ENCODE measurements at regions not wholly inside any gene's neighbourhood (a gene's known extent, or its start where the extent isn't known, plus 50 kb on each side); places are given as distances from the start of the nearest gene placed in this dataset.
A peak's percentile ranks its signal among the peaks of the same experiment; 100 is the strongest.

GRCh38 chr14:96663491-96664067 lies 133.6 kb upstream of the VRK1 start:
- TF ChIP-seq CTCF (IDR thresholded peaks at IDR 0.05; ENCODE audit: extremely low read depth, low read depth, low read length): no peak
- H3K79me2 ChIP-seq (ENCODE audit: insufficient read depth, low read length): no peaks in the 10 kb centered on the region
- no peak overlapping the region for H3K27ac ChIP-seq (ENCODE audit: low read depth, low read length)
- no peak overlapping the region for H3K4me2 ChIP-seq (ENCODE audit: insufficient read depth, low read length)
- no peaks in the 10 kb centered on the region for H3K36me3 ChIP-seq (ENCODE audit: insufficient read depth, low read length)
- H4K20me1 ChIP-seq (ENCODE audit: insufficient read depth, low read length): no peaks in the 10 kb centered on the region
- peak; percentile 13 for DNase-seq (ENCODE audit: insufficient read length, low spot score, missing footprints)
- no peak overlapping the region for H2AFZ ChIP-seq (ENCODE audit: low read length)
- no peaks in the 10 kb centered on the region for H3K27me3 ChIP-seq (ENCODE audit: insufficient read depth, low read length)
- no peak overlapping the region for H3K4me3 ChIP-seq (ENCODE audit: insufficient read depth, low read length)
- no peaks in the 10 kb centered on the region for H3K9me3 ChIP-seq (ENCODE audit: low read depth, low read length)
- H3K4me1 ChIP-seq (ENCODE audit: insufficient read depth, low read length): no peaks in the 10 kb centered on the region

GRCh38 chr14:96666088-96666487 lies 131.1 kb upstream of the VRK1 start:
- no peaks in the 10 kb centered on the region for H3K36me3 ChIP-seq (ENCODE audit: insufficient read depth, low read length)
- H3K27ac ChIP-seq (ENCODE audit: low read depth, low read length): no peak overlapping the region
- H3K9me3 ChIP-seq (ENCODE audit: low read depth, low read length): no peaks in the 10 kb centered on the region
- no peak overlapping the region for H3K4me2 ChIP-seq (ENCODE audit: insufficient read depth, low read length)
- no peaks in the 10 kb centered on the region for H3K4me1 ChIP-seq (ENCODE audit: insufficient read depth, low read length)
- H4K20me1 ChIP-seq (ENCODE audit: insufficient read depth, low read length): no peaks in the 10 kb centered on the region
- no peak for DNase-seq (ENCODE audit: insufficient read length, low spot score, missing footprints)
- TF ChIP-seq CTCF (IDR thresholded peaks at IDR 0.05; ENCODE audit: extremely low read depth, low read depth, low read length): no peak
- no peaks in the 10 kb centered on the region for H3K79me2 ChIP-seq (ENCODE audit: insufficient read depth, low read length)
- H3K27me3 ChIP-seq (ENCODE audit: insufficient read depth, low read length): no peaks in the 10 kb centered on the region
- H3K4me3 ChIP-seq (ENCODE audit: insufficient read depth, low read length): no peak overlapping the region
- no peak overlapping the region for H2AFZ ChIP-seq (ENCODE audit: low read length)

GRCh38 chr14:96670391-96670790 lies 126.8 kb upstream of the VRK1 start:
- no peak overlapping the region for H3K4me3 ChIP-seq (ENCODE audit: insufficient read depth, low read length)
- H3K36me3 ChIP-seq (ENCODE audit: insufficient read depth, low read length): no peaks in the 10 kb centered on the region
- DNase-seq (ENCODE audit: insufficient read length, low spot score, missing footprints): no peak
- H4K20me1 ChIP-seq (ENCODE audit: insufficient read depth, low read length): no peaks in the 10 kb centered on the region
- H3K9me3 ChIP-seq (ENCODE audit: low read depth, low read length): no peaks in the 10 kb centered on the region
- TF ChIP-seq CTCF (IDR thresholded peaks at IDR 0.05; ENCODE audit: extremely low read depth, low read depth, low read length): no peak
- H2AFZ ChIP-seq (ENCODE audit: low read length): no peak overlapping the region
- H3K27me3 ChIP-seq (ENCODE audit: insufficient read depth, low read length): no peaks in the 10 kb centered on the region
- H3K4me1 ChIP-seq (ENCODE audit: insufficient read depth, low read length): no peaks in the 10 kb centered on the region
- no peaks in the 10 kb centered on the region for H3K79me2 ChIP-seq (ENCODE audit: insufficient read depth, low read length)
- H3K4me2 ChIP-seq (ENCODE audit: insufficient read depth, low read length): no peak overlapping the region
- no peak overlapping the region for H3K27ac ChIP-seq (ENCODE audit: low read depth, low read length)

DNA sequence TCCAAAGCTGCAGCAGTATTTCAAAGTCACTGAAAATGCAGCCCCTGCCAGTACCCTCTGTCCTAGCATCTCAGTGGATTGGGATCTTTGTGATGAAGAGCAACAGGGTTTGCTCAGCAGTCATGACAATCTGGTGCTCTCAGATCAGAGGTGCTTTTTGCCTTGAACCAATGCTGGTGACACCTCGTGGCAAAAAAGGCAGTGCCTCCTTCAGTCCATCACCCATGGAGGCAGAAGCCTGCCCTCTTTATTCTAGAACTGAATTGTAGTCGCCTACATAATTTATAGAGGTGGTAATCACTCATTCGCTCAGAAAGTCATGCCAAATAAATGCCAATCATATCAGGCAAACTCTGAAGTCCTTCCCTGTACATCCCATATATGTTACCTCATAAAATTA lies 126.0 kb upstream of the VRK1 start:
- H3K9me3 ChIP-seq (ENCODE audit: low read depth, low read length): no peaks in the 10 kb centered on the region
- no peaks in the 10 kb centered on the region for H3K27me3 ChIP-seq (ENCODE audit: insufficient read depth, low read length)
- no peaks in the 10 kb centered on the region for H3K4me1 ChIP-seq (ENCODE audit: insufficient read depth, low read length)
- no peak overlapping the region for H3K4me2 ChIP-seq (ENCODE audit: insufficient read depth, low read length)
- H4K20me1 ChIP-seq (ENCODE audit: insufficient read depth, low read length): no peaks in the 10 kb centered on the region
- H3K36me3 ChIP-seq (ENCODE audit: insufficient read depth, low read length): no peaks in the 10 kb centered on the region
- H3K4me3 ChIP-seq (ENCODE audit: insufficient read depth, low read length): no peak overlapping the region
- no peak for DNase-seq (ENCODE audit: insufficient read length, low spot score, missing footprints)
- no peak for TF ChIP-seq CTCF (IDR thresholded peaks at IDR 0.05; ENCODE audit: extremely low read depth, low read depth, low read length)
- H2AFZ ChIP-seq (ENCODE audit: low read length): no peak overlapping the region
- H3K79me2 ChIP-seq (ENCODE audit: insufficient read depth, low read length): no peaks in the 10 kb centered on the region
- H3K27ac ChIP-seq (ENCODE audit: low read depth, low read length): no peak overlapping the region

Measured in osteoblast (primary cell).